NCI-H510A treated with DMSO at 0.1 percent for 48 hours (cell line): ENCODE measurements at regions not wholly inside any gene's neighbourhood (a gene's known extent, or its start where the extent isn't known, plus 50 kb on each side); places are given as distances from the start of the nearest gene placed in this dataset.

Experiments
- DNase-seq: peaks from one replicate; lab custom pipeline; 2025; lab: John Stamatoyannopoulos, UW

DNA sequence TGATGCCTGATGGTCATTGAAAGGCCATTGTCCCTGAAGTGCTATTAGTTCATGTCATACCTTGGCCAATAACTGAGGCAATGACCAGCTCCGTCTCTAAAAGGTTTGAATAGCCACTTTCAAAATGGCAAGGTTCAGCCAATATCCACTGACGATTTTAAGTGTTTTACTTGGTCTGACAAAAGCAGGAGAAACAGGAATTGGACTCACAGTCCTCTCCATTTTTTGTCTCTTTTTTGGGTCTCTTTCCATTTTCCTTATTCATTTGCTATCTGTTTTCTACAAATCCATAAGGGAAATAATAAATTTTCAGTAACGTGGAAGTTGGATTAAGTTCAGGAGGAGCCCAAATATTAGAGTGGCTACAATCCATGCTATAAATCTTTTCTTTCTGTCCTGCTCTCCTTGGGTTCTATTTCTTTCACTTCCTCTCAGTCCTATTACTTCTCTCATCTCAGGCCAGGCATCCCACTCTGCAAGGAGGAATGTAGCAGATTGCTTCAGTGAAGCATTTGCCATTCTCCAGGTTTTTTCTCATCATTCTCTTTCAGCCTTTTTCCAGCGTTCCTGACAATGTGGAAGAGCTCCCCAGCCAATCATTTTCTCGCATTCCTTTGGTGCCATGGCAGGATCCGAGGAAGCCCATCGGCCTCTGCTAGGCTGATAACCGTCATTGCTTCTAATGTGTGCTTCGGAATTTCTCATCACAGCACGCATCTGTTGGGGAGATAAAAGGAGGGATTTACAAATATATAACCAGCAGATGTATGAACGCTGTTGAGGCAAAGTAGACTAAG lies 414.5 kb downstream of the ADGRL2 start:
- no peak for DNase-seq

DNA sequence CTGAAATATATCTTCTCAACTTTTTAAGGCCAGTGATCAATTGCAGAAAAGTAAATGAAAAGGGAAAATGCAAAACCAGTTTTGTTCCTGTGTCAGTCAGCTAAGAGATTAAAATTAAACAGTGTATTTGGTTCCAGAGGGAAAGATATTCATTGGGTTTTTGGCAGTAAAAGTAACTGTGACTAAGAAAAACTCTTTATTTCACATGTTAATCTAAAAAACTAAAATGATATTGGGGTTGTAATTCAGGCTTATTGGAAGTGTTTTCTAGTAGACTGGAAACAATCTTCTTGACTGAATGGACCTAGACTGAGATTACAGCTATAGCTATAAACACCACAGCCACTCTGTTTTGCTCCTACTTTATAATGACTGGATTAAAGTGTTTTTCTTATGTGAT lies 413.9 kb downstream of the ADGRL2 start:
- DNase-seq: no peak

DNA sequence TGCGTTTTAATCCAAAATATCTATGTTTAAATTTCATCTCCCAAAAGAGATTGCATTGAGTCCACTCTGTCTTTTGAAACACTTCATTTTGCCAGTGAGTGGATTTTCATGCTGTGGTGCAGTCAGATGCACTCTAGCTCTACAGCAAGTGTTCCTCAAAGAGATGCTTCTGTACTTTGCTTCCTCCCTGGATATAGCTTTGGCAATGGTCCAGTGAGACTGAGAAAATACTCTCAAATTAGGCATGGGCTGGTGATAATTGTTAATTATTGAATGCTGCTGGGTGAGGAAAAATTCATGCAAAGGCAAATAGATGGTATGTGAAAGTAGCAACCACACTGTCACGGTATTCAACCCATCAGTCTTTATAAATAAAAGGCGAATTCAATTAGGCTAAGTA lies 396.9 kb downstream of the ADGRL2 start:
- no peak for DNase-seq

DNA sequence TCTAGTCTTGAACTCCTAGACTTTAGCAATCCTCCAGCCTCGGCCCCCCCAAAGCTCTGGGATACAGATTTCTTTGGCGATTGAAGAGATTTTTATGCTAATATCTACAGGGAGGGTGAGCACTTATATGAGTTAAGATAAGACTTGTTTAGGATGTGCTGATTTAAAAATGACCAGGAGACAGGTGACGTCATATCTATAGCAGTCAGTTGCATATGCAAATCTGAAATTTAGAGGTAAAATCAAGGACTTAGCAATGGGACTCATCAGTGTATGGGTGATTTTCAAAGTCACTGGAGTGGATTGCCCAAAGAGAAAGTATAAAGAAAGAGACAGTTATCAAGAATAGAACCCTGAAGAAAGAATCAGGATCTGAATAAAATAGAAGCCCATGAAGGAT lies 394.5 kb downstream of the ADGRL2 start:
- DNase-seq: no peak

DNA sequence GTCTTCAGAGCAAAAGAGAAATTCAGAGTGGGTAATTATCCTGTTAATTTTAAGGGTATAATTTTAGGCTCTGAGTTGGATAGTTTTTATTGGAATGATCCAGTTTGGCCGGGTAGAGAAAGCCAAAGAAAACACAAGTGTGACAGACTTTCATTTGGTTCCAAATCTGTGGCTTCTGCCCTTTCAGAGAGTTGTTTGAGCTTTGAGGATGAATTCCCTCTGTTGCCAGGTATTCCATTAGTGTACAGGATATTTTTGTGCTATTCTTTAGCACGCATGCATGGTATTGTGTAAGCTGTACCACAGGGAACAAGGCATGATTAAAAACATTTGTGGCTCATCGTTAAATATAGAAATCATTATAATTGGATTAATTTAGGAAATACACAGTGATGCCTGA lies 384.4 kb downstream of the ADGRL2 start:
- no peak for DNase-seq

DNA sequence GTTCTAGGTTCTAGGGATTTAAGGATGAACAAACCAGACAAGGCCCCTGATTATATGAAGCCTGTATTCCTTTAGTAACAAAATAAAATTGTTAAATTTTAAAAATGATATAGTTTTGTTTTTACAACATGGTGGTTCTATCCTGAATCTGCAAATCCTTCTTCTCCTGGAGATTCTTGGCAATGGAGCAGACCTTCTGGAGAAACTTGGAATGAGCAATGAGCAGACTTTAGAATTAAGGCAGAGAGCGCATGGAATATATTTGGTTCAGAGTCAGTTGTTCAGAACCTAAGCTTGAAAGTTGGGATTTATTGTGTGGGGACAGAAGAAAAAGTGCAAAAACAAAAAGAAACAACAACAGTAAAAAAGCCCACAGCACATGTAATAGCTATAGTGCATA lies 381.1 kb downstream of the ADGRL2 start:
- no peak for DNase-seq

DNA sequence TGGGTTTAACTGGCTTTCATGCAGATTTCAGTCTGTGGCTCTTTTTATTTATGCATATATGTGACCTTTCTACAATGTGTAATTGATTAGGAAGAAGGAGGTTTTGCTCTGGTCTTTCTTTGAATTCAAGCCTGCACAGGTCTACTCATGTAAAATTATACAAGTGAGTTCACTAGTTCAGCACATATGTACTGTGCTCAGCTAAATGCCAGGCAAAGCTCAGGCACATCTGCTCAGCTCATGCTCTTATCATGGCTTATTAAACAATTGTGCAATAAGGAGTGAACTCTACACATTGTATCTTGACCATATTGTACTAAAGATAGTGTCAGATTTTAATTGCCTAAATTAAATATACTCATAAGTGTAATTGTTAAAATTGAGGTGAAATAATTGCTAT lies 378.4 kb downstream of the ADGRL2 start:
- no peak for DNase-seq

DNA sequence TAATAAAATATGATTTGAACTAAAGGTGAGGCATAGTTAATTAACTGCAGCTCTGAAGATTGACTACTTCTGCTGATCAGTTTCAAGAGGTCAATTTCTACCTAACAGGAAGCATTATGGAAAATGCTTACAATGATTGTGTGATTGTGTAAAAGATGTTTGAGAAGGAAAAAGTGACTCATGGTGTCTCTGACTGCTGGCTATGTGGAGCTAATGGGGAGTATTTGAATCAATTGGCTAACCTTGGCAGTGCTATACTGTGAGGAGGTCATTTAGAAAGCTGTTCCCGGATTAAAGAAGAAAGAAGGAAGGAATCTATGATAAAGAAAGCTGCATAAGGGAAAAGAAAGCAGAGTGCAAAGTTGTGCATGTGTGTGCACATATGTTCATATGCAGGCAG lies 376.5 kb downstream of the ADGRL2 start:
- DNase-seq: no peak

DNA sequence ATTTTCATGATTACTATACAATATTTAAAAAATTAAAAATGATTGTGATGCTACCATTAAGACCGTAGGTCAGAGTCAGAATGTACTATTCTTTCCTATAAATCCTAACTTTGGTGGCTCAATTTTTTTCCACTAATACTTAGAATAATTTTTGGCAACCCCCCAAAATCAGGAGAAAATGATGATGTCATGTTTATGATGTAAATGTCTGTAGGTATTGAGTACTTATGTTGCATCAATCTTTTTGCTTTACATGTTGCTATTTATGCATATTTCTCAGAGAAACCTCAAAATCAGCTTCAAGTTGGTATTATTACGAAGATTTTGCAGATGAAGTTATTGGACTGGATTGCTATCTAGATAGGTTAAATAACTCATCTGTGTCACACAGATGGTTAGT lies 371.2 kb downstream of the ADGRL2 start:
- DNase-seq: no peak

DNA sequence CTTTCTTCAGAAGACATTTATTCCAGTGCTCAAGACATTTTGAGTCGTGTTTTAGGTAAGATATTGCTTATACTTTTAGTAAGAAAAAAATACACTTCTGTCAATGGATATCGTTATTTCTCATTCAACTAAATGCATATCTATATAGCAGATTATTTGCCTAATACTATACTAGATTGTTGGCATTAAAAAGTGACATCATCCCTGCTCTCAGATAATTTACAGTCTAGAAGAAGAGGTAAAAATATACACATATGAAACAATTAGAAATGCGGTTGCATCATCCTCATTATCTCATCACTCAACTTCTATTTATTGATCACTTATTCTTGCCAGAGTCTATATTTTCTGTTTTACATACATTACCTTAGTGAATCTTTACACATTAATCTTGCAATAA lies 367.7 kb downstream of the ADGRL2 start:
- DNase-seq: no peak

DNA sequence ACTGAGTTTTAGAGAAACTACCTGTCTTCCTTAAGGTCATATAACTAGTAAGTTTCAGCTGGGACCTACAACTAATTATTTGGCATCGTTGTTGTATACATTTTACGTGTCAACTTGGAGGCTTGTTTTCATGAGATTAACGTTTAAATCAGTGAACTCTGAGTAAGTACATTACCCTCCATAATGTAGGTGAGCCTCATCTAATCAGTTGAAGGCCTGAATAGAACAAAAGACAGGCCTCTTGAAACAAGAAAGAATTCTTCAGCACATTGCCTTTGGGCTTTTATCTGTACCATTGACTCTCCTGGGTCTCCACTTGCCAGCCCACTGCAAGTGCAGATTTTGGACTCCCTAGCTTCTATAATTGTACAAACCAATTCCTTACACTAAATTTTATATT lies 364.6 kb downstream of the ADGRL2 start:
- no peak for DNase-seq

DNA sequence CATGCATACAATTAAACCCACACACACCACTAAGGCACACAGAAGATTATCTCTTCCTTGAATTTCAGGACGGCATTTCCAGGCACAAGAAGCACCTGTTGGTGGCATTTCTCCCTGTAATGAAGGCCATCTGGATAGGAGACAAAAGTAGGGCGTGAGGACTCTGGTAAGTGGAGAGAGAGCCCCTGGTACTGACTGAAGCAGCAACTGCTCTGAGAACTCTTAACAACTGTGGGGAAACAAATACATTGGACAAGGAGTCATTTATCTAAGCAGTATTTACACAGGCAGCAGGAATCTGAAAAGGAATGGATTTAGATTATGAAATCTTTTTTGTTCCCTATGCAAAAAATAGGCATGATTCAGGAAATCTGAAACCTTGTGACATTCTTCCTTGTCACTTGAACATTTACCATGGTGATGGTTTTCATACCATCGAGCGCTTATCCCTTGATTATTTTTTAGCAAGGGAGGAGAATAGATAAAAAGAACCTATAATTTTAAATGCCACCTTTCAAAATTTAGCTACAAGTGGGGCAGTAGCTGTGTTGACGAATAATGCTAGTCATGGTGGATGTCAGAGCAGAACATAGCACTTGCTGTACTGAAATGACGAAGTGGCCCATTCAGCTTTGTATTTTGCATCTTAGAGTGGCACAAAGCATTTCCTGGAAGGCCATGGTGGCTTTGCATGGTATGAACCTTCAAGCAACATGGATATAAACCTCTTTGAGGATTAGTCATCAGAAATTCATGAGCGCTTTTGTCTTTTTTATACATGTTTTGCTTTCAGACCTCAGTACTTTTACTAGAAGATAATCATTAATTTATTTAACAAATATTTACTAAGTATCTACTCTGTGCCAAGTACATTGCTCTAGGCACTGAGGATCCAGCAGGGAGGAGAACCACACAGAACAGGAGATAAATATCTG lies 362.0 kb downstream of the ADGRL2 start:
- peak; percentile 75 for DNase-seq

DNA sequence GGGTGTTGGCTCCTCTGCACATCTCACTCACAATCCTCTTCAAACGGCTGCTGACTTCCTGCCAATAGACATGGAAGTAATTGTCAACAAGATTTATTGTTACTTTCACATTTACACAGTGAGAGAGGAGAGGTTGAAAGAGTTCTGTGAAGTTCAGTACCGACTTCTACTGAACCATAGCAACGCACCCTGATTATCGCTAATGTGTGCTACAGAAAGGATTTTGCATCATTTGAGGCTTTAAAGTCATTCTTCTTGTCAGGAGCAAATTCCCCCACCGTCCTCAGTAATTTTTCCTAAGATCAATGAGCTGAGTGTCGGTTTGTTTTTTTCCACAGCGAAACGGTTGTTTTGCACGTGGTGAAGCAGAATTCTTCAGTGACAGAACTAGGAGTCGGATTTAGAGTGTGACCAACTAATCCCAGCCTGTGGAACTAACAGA lies 361.0 kb downstream of the ADGRL2 start:
- peak; percentile 93 for DNase-seq

DNA sequence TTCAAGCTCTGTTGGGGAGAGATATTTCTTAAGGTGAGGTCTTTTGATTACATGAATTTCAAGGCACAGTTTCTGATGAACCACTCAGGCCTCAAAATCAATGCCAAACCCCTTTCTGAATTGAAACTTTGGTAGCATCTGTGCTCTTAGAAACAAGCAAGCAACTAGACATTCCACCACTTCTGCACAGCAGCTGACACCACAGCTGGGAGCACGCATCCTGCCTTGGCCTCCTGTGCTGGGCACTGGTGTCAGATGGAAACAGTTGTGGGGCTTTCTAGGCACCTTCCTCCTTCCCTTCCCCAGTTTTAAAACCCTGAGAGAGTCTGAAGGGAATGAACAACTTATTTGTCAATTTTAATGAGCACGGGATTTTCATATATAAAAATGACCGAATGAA lies 360.2 kb downstream of the ADGRL2 start:
- no peak for DNase-seq

DNA sequence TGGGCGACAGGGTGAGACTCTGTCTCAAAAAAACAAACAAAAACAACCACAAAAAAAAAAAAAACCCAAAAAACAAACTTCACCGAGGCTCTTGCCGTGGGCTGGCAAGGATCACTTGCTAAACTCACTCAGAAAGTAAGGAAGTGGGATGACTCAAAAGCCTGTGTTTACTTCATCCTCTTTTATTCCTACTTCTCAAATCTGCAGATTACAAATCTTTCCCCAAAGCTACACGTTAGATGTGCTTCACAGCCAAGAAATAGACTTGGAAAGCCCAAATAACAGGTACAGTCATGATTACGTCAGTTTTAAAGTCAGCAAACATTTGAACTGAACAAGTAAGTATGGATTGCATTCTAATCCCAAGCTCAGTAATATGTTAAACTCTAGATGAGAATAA lies 359.3 kb downstream of the ADGRL2 start:
- DNase-seq: no peak

DNA sequence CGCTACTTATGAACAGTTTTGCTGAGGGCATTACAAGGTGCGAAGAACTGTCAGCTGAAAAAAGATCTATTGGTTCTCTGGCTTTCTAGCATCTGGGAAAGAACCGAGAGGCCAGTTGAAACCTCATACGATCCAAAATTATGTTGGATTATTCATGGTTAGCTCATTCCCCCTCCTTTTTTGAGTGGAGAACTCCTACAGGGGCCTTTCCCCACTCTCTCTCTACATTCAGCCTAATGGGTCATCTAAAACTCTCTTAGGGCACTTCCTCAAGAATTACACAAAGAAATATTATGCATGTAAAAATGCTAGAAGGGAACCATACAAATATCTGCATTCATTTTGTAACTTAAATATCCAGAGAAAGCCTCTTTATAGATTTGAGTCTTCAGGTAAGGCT lies 358.2 kb downstream of the ADGRL2 start:
- no peak for DNase-seq

DNA sequence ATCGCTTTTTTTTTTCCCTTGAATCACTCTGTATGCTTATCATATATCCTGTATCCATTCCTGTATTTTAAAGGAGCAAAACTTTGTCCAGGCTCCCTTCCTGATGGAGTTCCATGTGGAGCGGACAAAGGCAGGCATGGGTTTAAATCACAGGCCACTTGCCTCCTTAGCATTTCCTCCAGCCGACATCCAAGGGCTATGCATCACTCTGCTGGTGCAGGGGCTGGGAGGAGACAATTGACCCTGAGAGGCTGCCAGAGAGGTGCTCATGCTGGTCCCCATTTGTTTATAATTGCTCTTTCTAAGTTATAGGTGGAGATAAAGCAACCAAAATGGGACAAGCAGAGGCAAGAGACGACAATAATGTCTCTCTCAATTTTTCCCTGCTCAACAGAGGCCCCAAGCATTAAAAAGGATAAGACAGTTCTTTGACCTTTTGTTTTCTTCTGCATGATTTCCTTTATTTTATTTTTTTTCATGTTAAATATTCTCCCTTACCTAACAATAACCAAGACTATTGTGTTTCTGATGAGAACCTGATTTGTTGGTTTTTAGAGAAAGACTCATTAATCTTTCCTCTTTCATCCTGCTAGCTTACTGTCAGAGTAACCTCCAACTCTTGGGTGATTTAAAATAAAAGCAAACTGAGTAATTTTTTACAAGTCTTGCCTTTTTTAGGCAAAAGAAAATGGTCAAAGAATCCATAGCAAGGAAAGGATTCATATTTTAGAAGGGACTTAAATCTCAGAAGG lies 353.7 kb downstream of the ADGRL2 start:
- DNase-seq: no peak

DNA sequence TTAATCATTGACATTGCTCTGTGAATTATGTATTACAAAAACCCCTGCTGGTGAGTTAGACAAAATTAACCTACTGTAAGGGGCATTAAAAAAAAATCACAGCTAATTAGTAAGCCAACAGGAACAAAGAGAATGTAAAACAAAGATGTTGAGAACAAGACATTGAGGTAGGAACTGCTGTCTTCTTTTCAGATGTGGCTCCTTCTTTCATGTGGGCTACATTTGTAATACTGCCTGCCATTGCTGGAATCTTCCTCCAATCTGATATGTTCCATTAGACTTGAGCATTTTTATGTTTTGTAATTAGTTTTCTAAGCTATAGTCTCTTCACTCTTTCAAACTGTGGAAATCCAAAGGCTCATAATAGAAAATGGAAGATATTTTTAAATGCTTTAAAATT lies 353.0 kb downstream of the ADGRL2 start:
- DNase-seq: no peak

DNA sequence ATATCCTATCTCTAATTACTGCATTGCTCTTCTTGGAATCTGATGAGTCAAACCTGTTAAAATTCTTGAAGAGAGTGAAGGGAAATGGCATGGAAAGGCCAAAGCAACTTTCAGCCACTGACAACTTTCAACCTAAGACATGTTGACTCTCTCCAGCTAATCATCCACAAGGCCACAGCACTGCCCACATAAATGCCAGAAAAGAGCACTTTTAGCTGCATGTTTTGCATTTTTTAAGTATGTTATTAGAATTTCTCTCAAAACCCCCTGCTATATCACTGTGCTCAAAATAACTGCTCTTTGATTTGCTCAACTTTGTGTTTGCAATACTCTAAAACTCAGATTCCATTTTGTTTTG lies 352.5 kb downstream of the ADGRL2 start:
- DNase-seq: no peak

DNA sequence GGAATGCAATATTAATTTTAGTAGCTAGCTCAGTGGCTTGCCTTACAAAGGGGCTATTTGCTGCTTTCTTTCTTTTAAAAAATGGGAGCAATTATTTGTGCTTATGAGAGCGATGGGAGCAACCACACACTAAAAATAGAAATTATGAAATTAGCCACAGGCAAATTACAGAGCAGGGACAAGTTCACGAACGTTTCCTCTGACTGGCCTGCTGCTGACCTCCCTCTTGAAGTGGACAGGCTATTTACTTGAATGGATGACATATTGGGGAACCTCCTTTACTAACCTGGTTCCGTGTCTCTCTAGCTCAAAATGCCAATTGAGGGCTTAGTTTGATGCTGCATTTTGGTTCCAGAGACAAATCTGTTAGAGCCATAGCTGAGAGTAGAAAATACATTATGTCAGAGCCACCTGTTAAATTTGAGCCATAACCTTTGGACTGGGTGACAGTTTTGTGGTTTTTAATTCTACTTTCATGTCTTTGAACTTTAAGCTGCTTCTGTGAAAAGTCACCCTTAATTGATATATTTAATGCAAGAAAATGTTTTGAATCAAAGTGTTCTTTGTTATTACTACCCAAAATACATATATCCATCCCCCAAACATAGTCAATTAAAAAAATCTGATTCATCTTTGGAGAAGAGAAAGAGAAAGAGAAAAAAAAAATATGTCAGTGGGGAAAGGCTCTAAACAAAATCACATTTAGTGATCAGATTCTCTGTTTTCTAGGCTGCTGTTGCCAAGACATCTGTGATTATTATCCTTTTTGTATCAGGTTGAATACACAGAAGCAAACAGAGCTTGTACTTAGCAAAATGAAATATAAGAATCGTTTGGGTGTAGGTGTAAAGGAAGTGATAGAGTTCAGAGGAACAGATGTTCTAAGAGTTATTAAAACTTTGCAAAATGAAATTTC lies 351.9 kb downstream of the ADGRL2 start:
- no peak for DNase-seq

DNA sequence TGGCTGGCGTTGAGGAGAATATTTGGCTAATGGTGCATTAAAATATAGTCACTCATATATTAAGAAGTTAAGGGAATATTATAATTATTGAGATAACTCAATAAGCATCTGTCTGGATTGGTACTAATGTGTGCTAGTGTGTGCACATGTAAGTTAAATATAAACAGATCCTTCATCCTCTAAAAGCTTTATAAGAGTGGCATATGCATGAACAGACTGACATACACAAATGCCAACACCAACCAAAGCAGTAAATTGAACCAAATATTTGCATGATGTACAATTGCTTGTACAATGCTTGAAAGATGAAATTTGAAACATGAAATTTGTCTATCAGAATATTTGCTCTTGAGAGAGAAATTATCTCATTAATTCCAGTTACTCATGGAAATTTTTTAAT lies 344.9 kb downstream of the ADGRL2 start:
- DNase-seq: no peak
